Progenitor cell of endocrine pancreas (in vitro differentiated cells): ENCODE measurements at regions not wholly inside any gene's neighbourhood (a gene's known extent, or its start where the extent isn't known, plus 50 kb on each side); places are given as distances from the start of the nearest gene placed in this dataset.

Source experiments
- DNase-seq: peaks from one replicate; pipeline ENCODE4 v3.0.0; 2021; ENCODE audit warnings: low spot score; ENCODE audit not compliant: unreplicated experiment
- H3K27ac Mint-ChIP-seq: 2 replicates; pipeline ENCODE4 v1.8.0; 2021; ENCODE audit warnings: mild to moderate bottlenecking, moderate library complexity, mixed read lengths
- H3K27me3 Mint-ChIP-seq: 2 replicates; pipeline ENCODE4 v1.8.0; 2021; ENCODE audit warnings: mixed read lengths
- H3K36me3 Mint-ChIP-seq: 2 replicates; pipeline ENCODE4 v1.8.0; 2022; ENCODE audit warnings: mixed read lengths; ENCODE audit not compliant: insufficient read depth
- H3K4me1 Mint-ChIP-seq: 2 replicates; pipeline ENCODE4 v1.8.0; 2021; ENCODE audit warnings: low read depth, mixed read lengths
- H3K4me3 Mint-ChIP-seq: 2 replicates; pipeline ENCODE4 v1.8.0; 2021; ENCODE audit warnings: low read depth, mild to moderate bottlenecking, moderate library complexity, mixed read lengths
- H3K9me3 Mint-ChIP-seq: 2 replicates; pipeline ENCODE4 v1.8.0; 2021; ENCODE audit warnings: low read depth, mixed read lengths
- CTCF ChIP-seq: fragments of 200-600 bp; sonication (generic); IDR thresholded peaks from one replicate; pipeline ENCODE4 v1.5.0; 2021; ENCODE audit warnings: antibody characterized with exemption, mild to moderate bottlenecking; ENCODE audit not compliant: unreplicated experiment

- Mint-ChIP-seq H3K9me3 (peaks cover 15% of the 10 kb centered on the region), H3K27me3 (no peaks in the 10 kb centered on the region), H3K4me3 (no peak overlapping the region), H3K27ac (no peak overlapping the region), H3K36me3 (no peaks in the 10 kb centered on the region), H3K4me1 (peaks cover 2% of the 10 kb centered on the region)
- no peak for TF ChIP-seq CTCF
- no peak for DNase-seq
Observed at GRCh38 chr3:18992709-18993108, 155.6 kb upstream of the KCNH8 start.

- no peak overlapping the region for H3K27ac Mint-ChIP-seq
Observed at GRCh38 chr3:18989237-18989795, 159.0 kb upstream of the KCNH8 start.

GRCh38 chr3:18988614-18989229, 159.6 kb upstream of the KCNH8 start:
- Mint-ChIP-seq H3K36me3 (no peaks in the 10 kb centered on the region), H3K9me3 (no peaks in the 10 kb centered on the region), H3K4me1 (peaks cover 4% of the 10 kb centered on the region), H3K4me3 (no peak overlapping the region), H3K27me3 (no peaks in the 10 kb centered on the region), H3K27ac (no peak overlapping the region)
- peak; percentile 86 for TF ChIP-seq CTCF
- DNase-seq: no peak

More at GRCh38 chr3:18989237-18989795, 159.0 kb upstream of the KCNH8 start:
- no peaks in the 10 kb centered on the region for H3K9me3 Mint-ChIP-seq
- TF ChIP-seq CTCF: no peak
- H3K4me3 Mint-ChIP-seq: no peak overlapping the region
- H3K4me1 Mint-ChIP-seq: peaks cover 4% of the 10 kb centered on the region
- no peaks in the 10 kb centered on the region for H3K27me3 Mint-ChIP-seq
- no peaks in the 10 kb centered on the region for H3K36me3 Mint-ChIP-seq
- no peak for DNase-seq

- TF ChIP-seq CTCF: no peak
- Mint-ChIP-seq H3K9me3 (no peaks in the 10 kb centered on the region), H3K27me3 (no peaks in the 10 kb centered on the region), H3K27ac (no peak overlapping the region), H3K4me3 (no peak overlapping the region), H3K4me1 (peaks cover 4% of the 10 kb centered on the region), H3K36me3 (no peaks in the 10 kb centered on the region)
- DNase-seq: no peak
Observed at GRCh38 chr3:18987862-18988447, 160.4 kb upstream of the KCNH8 start.

GRCh38 chr3:18987070-18987469, 161.2 kb upstream of the KCNH8 start:
- TF ChIP-seq CTCF: no peak
- no peak overlapping the region for H3K27ac Mint-ChIP-seq
- H3K27me3 Mint-ChIP-seq: no peaks in the 10 kb centered on the region
- H3K36me3 Mint-ChIP-seq: no peaks in the 10 kb centered on the region
- peaks cover 4% of the 10 kb centered on the region for H3K4me1 Mint-ChIP-seq
- H3K4me3 Mint-ChIP-seq: no peak overlapping the region
- peaks cover 2% of the 10 kb centered on the region for H3K9me3 Mint-ChIP-seq
- no peak for DNase-seq
